ENCODE measurements at regions not wholly inside any gene's neighbourhood (a gene's known extent, or its start where the extent isn't known, plus 50 kb on each side); places are given as distances from the start of the nearest gene placed in this dataset.
"Not testable (repeated sequence)": the region's sequence is repeated elsewhere in the genome, so short reads cannot be mapped to it uniquely, and the experiment has no call there.

DNA sequence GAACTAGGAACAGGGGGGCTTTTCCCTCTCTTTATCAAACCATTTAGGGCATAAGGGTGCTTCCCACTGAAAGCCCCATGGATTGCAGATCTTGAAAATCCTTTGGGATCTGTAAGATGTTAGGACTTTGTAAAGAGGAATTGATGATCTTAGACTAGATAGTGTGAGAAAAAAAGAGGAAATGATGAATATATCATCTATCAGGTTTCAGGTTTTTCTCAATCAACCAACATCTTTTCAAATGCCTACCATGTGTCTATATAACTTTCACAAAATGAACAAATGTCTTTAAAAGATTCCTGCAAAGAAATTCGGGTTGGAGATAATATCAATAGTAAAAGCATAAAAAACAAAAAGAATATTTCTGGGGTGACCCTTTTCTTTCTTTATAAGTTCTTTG lies 50.1 kb downstream of the KCNC4 start:
- Mint-ChIP-seq H3K9me3 (no peaks in the 10 kb centered on the region), H3K4me1 (peaks cover 7% of the 10 kb centered on the region), H3K4me3 (no peak overlapping the region), H3K36me3 (ENCODE audit: low read depth) (no peaks in the 10 kb centered on the region), H3K27ac (no peak overlapping the region), H3K27me3 (peaks cover 2% of the 10 kb centered on the region)
- intact Hi-C loops (cut with micrococcal nuclease), result no loop called here
- no peak for DNase-seq

GRCh38 chr1:110262296-110262695 lies 52.2 kb downstream of the KCNC4 start:
- H3K36me3 Mint-ChIP-seq (ENCODE audit: low read depth), result no peaks in the 10 kb centered on the region
- peaks cover 7% of the 10 kb centered on the region for H3K4me1 Mint-ChIP-seq
- H3K27me3 Mint-ChIP-seq, result peaks cover 2% of the 10 kb centered on the region
- H3K9me3 Mint-ChIP-seq, result no peaks in the 10 kb centered on the region
- intact Hi-C loops (cut with micrococcal nuclease), result no loop called here
- H3K4me3 Mint-ChIP-seq, result no peak overlapping the region
- H3K27ac Mint-ChIP-seq, result no peak overlapping the region
- DNase-seq, result no peak

GRCh38 chr1:110262846-110263631 lies 52.9 kb downstream of the KCNC4 start:
- H3K4me1 Mint-ChIP-seq, result peaks cover 7% of the 10 kb centered on the region
- no peak overlapping the region for H3K27ac Mint-ChIP-seq
- no peaks in the 10 kb centered on the region for H3K36me3 Mint-ChIP-seq (ENCODE audit: low read depth)
- DNase-seq, result peak; percentile 65
- H3K9me3 Mint-ChIP-seq, result no peaks in the 10 kb centered on the region
- no peak overlapping the region for H3K4me3 Mint-ChIP-seq
- peaks cover 2% of the 10 kb centered on the region for H3K27me3 Mint-ChIP-seq
- intact Hi-C loops (cut with micrococcal nuclease), result loop anchor here (1.0 kb wide), 1 partner anchor 56 kb away; no protein-coding TSS in a partner anchor

- intact Hi-C loops (cut with micrococcal nuclease), result no loop called here
- Mint-ChIP-seq H3K36me3 (ENCODE audit: low read depth) (no peaks in the 10 kb centered on the region), H3K27ac (no peak overlapping the region), H3K27me3 (peaks cover 2% of the 10 kb centered on the region), H3K4me3 (no peak overlapping the region), H3K9me3 (no peaks in the 10 kb centered on the region), H3K4me1 (peaks cover 7% of the 10 kb centered on the region)
- no peak for DNase-seq
Observed at GRCh38 chr1:110264430-110264829, 54.3 kb downstream of the KCNC4 start.

DNA sequence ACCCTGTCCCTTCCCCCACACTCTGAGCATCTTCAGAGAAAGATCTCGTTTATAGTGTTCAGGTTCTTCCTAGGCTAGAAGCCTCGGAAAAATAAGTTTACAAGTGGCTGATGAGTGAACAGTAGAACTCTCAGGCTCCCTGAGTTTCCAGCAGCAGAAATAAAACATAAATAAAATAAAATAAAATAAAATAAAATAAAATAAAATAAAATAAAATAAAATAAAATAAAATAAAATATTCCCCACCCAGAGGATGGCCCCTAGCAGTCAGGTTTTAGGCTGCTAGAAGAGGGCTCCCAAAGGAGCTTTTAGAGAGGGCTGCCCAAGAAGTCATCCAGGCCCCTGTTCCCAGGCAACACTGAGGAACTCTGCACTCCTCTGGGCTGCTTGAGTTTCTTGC lies 55.1 kb downstream of the KCNC4 start:
- intact Hi-C loops (cut with micrococcal nuclease), result no loop called here
- H3K27ac Mint-ChIP-seq, result no peak overlapping the region
- H3K27me3 Mint-ChIP-seq, result peaks cover 3% of the 10 kb centered on the region
- H3K4me1 Mint-ChIP-seq, result peaks cover 4% of the 10 kb centered on the region
- no peak for DNase-seq
- H3K36me3 Mint-ChIP-seq (ENCODE audit: low read depth), result no peaks in the 10 kb centered on the region
- H3K9me3 Mint-ChIP-seq, result no peaks in the 10 kb centered on the region
- no peak overlapping the region for H3K4me3 Mint-ChIP-seq

DNA sequence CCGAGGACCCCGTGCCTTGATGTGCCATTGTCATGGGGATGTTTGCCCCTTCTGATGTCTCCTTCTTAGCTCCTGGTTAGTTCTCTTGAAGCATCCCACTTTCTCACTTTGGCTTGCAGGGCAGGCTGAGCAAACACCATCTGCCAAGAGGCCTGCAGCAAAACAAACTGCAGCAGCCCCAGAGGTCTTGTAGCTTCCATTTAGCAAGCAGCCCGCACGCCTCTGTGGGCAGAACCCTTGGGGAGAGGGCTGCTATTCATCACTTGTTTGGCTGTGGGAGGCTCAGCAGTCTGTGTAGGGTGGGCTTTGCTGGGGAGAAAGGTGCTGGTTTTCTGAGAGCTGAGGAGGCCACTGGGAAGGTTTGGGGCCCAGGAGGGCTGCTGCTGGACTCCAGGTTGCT lies 56.7 kb downstream of the KCNC4 start:
- Mint-ChIP-seq H3K27ac (no peak overlapping the region), H3K4me3 (no peak overlapping the region), H3K27me3 (peaks cover 7% of the 10 kb centered on the region), H3K36me3 (ENCODE audit: low read depth) (no peaks in the 10 kb centered on the region), H3K4me1 (peaks cover 4% of the 10 kb centered on the region), H3K9me3 (no peaks in the 10 kb centered on the region)
- intact Hi-C loops (cut with micrococcal nuclease), result no loop called here
- DNase-seq, result no peak

DNA sequence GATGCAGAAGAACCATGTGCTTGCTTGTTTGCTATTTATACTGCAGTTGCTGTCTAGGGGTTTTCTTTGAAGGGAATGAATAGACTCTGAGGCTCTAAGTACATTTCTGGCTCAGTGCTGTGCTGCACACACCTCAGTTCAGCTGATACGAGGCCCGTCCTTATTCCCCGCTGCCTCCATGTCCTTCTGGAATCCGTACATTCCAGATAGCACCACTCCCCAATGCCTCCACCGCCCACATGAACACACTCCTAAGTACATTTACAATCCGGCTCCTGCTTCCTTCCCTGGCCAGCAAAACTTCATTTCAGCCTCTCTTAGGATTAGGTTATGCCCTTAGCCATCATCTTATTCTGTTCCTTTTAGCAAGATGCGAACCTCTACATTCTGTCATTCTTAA lies 57.1 kb downstream of the KCNC4 start:
- Mint-ChIP-seq H3K4me3 (no peak overlapping the region), H3K4me1 (peaks cover 4% of the 10 kb centered on the region), H3K27ac (no peak overlapping the region), H3K27me3 (peaks cover 11% of the 10 kb centered on the region), H3K36me3 (ENCODE audit: low read depth) (no peaks in the 10 kb centered on the region), H3K9me3 (no peaks in the 10 kb centered on the region)
- no peak for DNase-seq
- intact Hi-C loops (cut with micrococcal nuclease), result no loop called here

- Mint-ChIP-seq H3K4me1 (no peaks in the 10 kb centered on the region), H3K4me3 (no peak overlapping the region), H3K9me3 (no peaks in the 10 kb centered on the region), H3K27ac (no peak overlapping the region), H3K36me3 (ENCODE audit: low read depth) (no peaks in the 10 kb centered on the region), H3K27me3 (peaks cover 28% of the 10 kb centered on the region)
- DNase-seq, result no peak
- intact Hi-C loops (cut with micrococcal nuclease), result no loop called here
Observed at GRCh38 chr1:110272045-110272444, 61.9 kb downstream of the KCNC4 start.

DNA sequence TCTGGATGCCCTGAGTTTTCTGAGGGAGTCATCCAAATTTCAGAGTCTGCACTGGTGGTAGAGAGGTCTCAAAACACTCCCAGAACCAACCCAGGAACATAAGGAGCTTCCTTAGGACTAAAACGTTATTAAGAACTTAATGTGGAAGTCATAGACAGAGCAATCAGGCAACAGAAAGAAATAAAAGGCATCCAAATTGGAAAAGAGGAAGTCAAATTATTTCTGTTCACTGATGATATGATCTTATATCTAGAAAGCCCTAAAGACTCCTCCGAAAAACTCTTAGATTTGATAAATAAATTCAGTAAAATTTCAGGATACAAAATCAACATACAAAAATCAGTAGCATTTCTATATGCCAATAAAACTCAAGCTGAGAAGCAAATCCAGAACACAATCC lies 63.7 kb downstream of the KCNC4 start:
- H3K27ac Mint-ChIP-seq; H3K4me1 Mint-ChIP-seq; DNase-seq; intact Hi-C loops (cut with micrococcal nuclease); H3K4me3 Mint-ChIP-seq; H3K9me3 Mint-ChIP-seq; H3K36me3 Mint-ChIP-seq (ENCODE audit: low read depth): not testable (repeated sequence)
- H3K27me3 Mint-ChIP-seq, result peaks cover 30% of the 10 kb centered on the region

DNA sequence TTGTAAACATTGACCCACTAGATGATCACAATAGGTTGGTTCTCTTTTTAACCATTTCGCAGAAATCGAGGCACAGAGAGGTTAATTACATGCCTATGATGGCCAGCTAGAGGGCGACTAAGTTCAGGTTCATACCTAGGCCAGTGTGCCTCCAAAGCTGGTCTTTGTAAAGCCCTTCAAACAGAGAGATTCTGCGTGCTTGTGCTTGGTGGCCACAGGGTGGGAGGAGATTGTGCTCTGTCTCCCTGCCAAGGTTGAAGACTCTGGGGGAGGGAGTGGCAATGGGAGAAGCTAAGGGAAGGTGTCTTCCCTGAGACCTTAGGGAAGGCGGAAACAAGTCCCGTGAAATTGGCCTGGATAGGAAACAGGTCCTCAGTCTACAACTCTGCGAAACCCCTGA lies 59.1 kb upstream of the RBM15 start:
- H3K4me3 Mint-ChIP-seq, result no peak overlapping the region
- intact Hi-C loops (cut with micrococcal nuclease), result no loop called here
- no peaks in the 10 kb centered on the region for H3K4me1 Mint-ChIP-seq
- peaks cover 8% of the 10 kb centered on the region for H3K27me3 Mint-ChIP-seq
- no peaks in the 10 kb centered on the region for H3K9me3 Mint-ChIP-seq
- no peaks in the 10 kb centered on the region for H3K36me3 Mint-ChIP-seq (ENCODE audit: low read depth)
- H3K27ac Mint-ChIP-seq, result no peak overlapping the region
- no peak for DNase-seq

DNA sequence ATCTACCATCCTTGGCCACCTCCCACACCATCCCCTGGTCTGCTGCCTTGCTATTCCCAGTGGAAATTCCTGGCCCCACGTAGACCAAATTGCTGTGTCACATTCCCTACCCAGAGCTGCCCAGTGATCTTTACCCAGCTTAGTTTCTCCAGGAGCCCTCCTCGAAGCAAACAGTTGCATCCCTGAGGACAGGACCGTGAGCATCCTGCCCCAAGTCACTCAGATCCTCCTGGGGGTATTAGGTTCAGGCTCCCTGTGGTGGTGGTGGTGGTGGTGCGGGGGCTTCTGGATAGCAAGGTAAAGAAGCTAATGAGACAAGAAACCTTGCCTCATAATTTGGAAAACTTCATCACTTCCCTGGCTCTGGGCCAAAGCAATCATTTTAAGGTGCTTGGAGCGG lies 58.4 kb upstream of the RBM15 start:
- Mint-ChIP-seq H3K36me3 (ENCODE audit: low read depth) (no peaks in the 10 kb centered on the region), H3K4me3 (no peak overlapping the region), H3K27me3 (peaks cover 8% of the 10 kb centered on the region), H3K4me1 (no peaks in the 10 kb centered on the region), H3K9me3 (no peaks in the 10 kb centered on the region), H3K27ac (no peak overlapping the region)
- intact Hi-C loops (cut with micrococcal nuclease), result no loop called here
- no peak for DNase-seq

DNA sequence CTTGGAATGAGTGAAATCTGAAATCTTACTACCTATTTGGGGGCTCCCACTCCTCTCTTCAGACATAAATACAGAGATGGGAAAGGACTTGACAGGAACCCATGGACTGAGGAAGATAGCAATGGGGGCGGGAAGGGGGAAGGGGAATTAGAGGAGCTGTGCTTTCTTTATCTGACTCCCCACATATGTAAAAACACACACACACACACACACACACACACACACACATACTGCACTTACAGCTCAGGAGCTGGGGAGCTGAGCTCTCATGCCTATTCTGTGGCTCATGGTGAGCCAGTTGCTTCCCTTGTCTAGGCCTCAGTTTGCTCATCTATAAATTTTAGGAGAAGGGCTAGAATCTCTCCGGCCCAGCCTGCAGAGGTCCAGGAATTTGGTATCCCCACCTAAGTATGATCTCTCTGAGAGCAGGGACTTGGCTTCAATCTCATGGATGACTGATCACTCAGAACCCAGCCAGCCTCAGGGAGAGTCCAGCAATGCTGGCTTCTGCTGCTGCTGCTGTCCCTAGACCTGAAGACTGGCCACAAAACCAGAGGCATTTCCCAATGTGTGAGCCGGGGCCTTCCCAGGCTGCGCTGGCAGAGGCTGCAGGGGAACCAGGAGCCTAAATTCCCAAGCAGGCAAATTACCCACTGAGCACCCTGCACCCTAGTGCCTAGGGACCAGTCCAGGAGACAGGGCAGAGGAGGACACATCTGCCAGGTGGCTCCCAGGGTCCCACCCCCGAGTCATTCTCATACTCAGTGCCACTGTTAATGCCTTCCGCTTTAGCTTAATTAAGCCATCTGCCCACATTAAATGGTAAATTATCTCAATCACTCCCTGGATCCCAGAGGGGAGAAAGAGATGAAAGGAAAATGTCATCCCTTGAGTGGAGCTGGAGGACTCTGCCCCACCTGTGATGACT lies 57.5 kb upstream of the RBM15 start:
- H3K4me3 Mint-ChIP-seq, result no peak overlapping the region
- H3K4me1 Mint-ChIP-seq, result no peaks in the 10 kb centered on the region
- intact Hi-C loops (cut with micrococcal nuclease), result no loop called here
- no peaks in the 10 kb centered on the region for H3K36me3 Mint-ChIP-seq (ENCODE audit: low read depth)
- no peak overlapping the region for H3K27ac Mint-ChIP-seq
- no peak for DNase-seq
- H3K27me3 Mint-ChIP-seq, result peaks cover 8% of the 10 kb centered on the region
- no peaks in the 10 kb centered on the region for H3K9me3 Mint-ChIP-seq

DNA sequence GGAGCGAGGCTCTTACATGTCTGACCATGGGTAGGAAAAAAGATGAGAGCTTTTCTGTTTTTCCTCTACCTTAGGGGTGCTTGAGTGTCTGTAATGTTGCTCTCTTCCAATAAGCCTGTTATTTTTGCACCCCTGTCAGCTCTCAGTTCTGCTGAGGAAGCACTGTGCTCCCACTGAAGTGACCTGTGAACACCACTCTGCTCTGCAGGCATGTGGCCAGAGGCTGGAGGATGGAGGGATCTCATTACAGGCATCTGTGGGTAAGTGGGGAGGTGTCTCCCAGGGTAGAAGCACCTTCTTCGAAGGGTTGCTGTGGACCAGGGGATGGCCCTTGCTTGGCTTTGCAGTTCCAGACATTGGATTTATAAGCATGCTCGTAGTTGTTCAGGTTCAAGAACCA lies 56.8 kb upstream of the RBM15 start:
- Mint-ChIP-seq H3K27me3 (peaks cover 8% of the 10 kb centered on the region), H3K9me3 (no peaks in the 10 kb centered on the region), H3K4me3 (no peak overlapping the region), H3K36me3 (ENCODE audit: low read depth) (no peaks in the 10 kb centered on the region), H3K27ac (no peak overlapping the region), H3K4me1 (no peaks in the 10 kb centered on the region)
- intact Hi-C loops (cut with micrococcal nuclease), result no loop called here
- DNase-seq, result no peak

DNA sequence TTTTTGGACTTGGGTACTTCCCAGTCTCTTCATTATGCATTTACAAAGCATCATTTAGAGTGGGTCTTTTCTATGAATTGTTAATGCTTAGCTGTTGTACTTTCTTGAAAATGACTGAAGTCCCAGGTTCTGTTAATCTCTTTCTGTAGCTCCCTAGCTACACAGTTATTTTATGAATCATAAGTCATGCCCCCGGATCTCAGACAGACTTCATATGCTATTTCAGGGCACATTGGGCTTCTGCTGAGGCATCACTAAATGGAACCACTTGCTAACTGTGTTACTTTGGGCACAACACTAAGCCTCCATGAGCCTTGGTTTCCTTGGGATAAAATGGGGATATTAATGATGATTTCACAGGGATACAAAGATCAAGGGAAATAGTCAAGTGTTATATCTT lies 55.5 kb upstream of the RBM15 start:
- DNase-seq, result no peak
- intact Hi-C loops (cut with micrococcal nuclease), result no loop called here
- no peak overlapping the region for H3K27ac Mint-ChIP-seq
- no peaks in the 10 kb centered on the region for H3K9me3 Mint-ChIP-seq
- peaks cover 7% of the 10 kb centered on the region for H3K27me3 Mint-ChIP-seq
- H3K4me1 Mint-ChIP-seq, result no peaks in the 10 kb centered on the region
- no peaks in the 10 kb centered on the region for H3K36me3 Mint-ChIP-seq (ENCODE audit: low read depth)
- no peak overlapping the region for H3K4me3 Mint-ChIP-seq
